Urinary bladder (tissue), 3 donors: ENCODE measurements at regions not wholly inside any gene's neighbourhood (a gene's known extent, or its start where the extent isn't known, plus 50 kb on each side); places are given as distances from the start of the nearest gene placed in this dataset.

Experiments
- DNase-seq: peaks from one replicate; pipeline ENCODE4 v3.0.0-alpha.2; 2015; ENCODE audit errors: extremely low spot score
- H3K27ac ChIP-seq: one replicate; pipeline ENCODE4 v1.5.1; 2013; ENCODE audit warnings: low read depth, mild to moderate bottlenecking, moderate library complexity
- H3K36me3 ChIP-seq: one replicate; pipeline ENCODE4 v1.6.1; 2013; ENCODE audit warnings: mild to moderate bottlenecking, moderate library complexity; ENCODE audit not compliant: insufficient read depth
- H3K4me1 ChIP-seq: one replicate; pipeline ENCODE4 v1.6.1; 2013; ENCODE audit warnings: mild to moderate bottlenecking, moderate library complexity; ENCODE audit not compliant: insufficient read depth
- H3K4me3 ChIP-seq: one replicate; pipeline ENCODE4 v1.5.1; 2013; ENCODE audit warnings: low read depth, low read length
- WGBS: extraction: QIAGEN DNeasy Blood & Tissue Kit; methylation state at CpG from one replicate; pipeline ENCODE4 v1.1.7; 2013; 5-methylcytosine and 5-hydroxymethylcytosine counted together
- donor health status: healthy with polysubstance abuse.
- donor health status: healthy.

DNA sequence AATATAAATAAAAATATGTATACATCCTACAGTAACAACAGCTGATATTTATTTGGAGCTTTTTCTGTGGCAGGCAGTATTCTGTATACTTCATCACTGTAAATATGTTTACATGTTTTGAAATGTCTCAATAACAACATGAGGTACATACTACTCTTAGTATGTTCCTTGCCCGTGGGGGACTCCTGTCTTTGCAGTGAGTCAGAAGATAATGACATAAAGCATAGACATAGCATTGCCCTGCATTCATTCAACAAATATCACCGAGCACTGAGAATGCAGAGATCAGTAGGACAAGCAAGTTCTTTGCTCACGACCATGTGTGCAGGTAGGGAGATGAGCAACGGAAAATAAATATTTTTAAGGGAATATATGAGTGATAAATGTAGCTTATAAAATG is 246.5 kb downstream of the LTN1 start:
- H3K4me1 ChIP-seq, result peaks cover 2% of the 10 kb centered on the region
- 50% methylated on average over 4 of the region's 4 CpGs for WGBS
- H3K27ac ChIP-seq, result no peak overlapping the region

DNA sequence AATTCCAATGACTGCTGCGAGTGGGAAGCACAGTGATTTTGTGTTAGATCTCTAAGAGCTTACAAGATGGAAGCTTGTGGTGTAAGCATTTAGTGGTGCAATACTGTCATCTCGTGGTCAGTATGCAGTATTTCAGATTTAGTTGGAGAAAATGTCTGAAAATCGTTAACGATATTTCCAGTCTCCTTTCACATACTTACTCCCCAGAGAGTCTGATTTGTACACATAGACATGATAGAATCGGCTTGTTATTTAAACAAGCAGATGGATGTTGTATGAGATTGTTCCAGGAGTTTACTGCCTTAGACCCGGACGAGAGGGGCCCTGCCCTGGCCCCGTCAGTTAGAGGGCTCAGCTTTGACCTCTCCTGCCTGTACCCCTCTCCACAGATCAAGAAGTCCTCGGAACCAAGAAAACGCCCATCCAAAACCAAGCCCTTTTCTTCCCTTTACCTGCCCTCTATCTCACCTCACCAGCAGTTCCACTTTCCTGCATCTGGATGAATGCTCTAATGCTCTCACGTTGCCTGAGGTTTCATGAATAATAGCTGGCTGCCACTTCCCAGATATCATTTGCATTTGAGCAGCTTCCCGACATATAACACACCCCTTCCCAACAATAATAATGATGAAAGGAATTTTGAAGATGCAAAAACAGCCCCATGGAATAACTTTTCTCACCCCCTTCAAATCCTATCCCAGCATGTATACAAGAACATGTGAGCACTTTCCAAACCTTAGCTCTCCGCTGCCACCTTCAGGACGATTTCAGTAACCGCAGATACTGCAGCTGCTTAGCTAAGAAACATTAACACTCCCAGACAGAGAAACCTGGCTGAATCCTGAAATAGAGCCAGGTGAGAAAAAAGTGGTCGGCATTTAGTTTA is 247.3 kb downstream of the LTN1 start:
- peak overlapping the region; percentile 40 for H3K4me3 ChIP-seq
- peak; percentile 78 for DNase-seq
- 7% methylated on average over 16 of the region's 16 CpGs for WGBS
- H3K4me1 ChIP-seq, result peaks cover 2% of the 10 kb centered on the region
- peak overlapping the region; percentile 82 for H3K27ac ChIP-seq
- no peaks in the 10 kb centered on the region for H3K36me3 ChIP-seq

More for the DNA sequence above, 246.5 kb downstream of the LTN1 start:
- no peak for DNase-seq
- no peaks in the 10 kb centered on the region for H3K36me3 ChIP-seq
- no peak overlapping the region for H3K4me3 ChIP-seq

DNA sequence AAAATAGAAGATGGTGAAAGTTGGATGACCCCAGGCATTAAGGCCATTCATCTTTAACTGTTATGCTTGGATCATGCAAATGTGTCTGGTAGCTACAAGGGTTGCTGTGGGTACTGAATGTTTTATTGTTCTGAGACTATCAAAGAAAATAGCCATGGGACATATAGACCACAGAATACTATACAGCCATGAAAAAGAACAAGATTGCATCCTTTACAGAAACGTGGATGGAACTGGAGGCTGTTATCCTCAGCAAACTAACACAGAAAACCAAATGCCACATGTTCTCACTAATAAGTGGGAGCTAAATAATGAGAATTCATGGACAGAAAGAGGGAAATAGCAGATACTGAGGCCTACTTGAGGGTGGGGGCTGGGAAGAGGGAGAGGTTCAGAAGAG is 249.0 kb downstream of the LTN1 start:
- Histone ChIP-seq H3K4me3 (no peak overlapping the region), H3K4me1 (peaks cover 2% of the 10 kb centered on the region), H3K36me3 (no peaks in the 10 kb centered on the region), H3K27ac (no peak overlapping the region)
- WGBS, result 44% methylated on average over 1 of the region's 1 CpG
- DNase-seq, result no peak

DNA sequence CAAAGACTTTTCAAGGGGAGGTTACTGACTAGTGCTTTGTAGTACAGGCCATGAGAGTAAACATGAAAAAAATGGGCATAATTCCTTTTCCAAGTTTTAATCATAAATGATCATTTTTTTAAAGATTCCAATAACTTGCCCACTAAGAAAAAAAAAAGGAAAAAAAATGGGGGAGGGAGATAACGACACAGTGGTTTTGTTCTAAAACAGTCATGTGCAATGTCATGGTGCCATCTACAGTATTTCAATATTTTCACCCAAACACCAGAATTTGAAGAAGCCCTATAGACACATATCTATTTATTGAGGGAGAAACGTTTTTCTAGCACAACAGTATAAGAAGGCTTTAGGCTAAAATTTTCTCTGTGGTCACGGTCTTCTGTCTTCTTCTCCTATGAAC is 250.2 kb downstream of the LTN1 start:
- 53% methylated on average over 3 of the region's 3 CpGs for WGBS
- H3K36me3 ChIP-seq, result no peaks in the 10 kb centered on the region
- DNase-seq, result no peak
- H3K4me1 ChIP-seq, result peaks cover 2% of the 10 kb centered on the region
- no peak overlapping the region for H3K27ac ChIP-seq
- no peak overlapping the region for H3K4me3 ChIP-seq

DNA sequence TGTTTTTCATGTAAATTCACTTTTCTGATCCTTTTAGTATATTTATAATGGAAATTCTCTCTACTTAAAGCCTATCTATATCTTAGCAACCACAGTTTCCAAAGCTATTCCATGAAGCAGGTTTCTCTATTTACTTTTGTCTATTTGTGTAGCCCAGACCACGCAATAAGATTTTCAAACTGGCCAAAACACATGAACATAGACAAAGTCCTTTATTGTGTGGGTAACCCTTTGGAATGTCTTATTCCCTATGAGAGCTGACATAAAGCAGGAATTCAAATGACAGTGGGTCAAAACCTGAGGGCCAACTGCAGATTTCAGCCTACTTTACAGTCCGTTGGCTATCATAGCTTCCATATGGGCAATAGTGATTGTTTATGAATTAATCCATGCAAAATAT is 252.6 kb downstream of the LTN1 start:
- H3K27ac ChIP-seq, result no peak overlapping the region
- H3K4me1 ChIP-seq, result no peaks in the 10 kb centered on the region
- H3K4me3 ChIP-seq, result no peak overlapping the region
- H3K36me3 ChIP-seq, result no peaks in the 10 kb centered on the region
- no peak for DNase-seq
- WGBS, result 86% methylated on average over 2 of the region's 2 CpGs

DNA sequence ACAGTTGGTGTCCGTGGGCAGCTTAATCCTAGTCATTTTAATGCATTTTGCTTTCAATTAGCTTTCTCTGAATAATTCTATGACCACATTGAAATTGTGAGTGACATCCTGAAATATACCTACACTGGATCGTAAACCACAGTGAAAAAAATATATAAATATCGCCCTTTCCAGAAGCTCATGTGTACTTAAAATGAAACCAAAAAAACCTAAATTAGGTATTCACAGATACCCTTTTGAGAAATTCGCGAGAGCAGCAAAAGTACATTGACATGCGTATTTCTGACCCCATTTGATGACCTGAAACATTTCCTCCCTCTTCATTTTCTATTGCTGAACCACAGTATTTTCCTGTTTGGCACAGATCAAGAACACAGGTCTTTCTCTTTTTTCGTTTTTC is 253.8 kb downstream of the LTN1 start:
- H3K4me1 ChIP-seq, result no peaks in the 10 kb centered on the region
- WGBS, result 67% methylated on average over 7 of the region's 7 CpGs
- no peak overlapping the region for H3K27ac ChIP-seq

DNA sequence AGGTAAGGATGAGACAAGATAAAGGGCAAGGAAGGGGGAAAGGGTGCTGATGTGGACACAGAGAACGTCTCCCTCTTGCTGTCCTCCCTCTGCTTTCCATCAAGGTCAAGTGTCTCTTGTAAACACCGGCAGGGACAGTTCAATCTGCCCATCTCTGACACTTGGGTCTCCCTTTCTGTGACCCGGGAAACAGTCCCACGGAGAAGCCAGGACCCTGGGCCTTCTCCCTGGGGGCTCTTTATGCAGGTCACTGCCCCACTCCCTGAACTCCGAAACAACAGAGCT is 254.3 kb downstream of the LTN1 start:
- H3K36me3 ChIP-seq, result no peaks in the 10 kb centered on the region
- H3K27ac ChIP-seq, result no peak overlapping the region
- no peaks in the 10 kb centered on the region for H3K4me1 ChIP-seq
- WGBS, result 46% methylated on average over 5 of the region's 5 CpGs
- no peak for DNase-seq
- H3K4me3 ChIP-seq, result no peak overlapping the region

More for the DNA sequence above, 253.8 kb downstream of the LTN1 start:
- DNase-seq, result no peak
- Histone ChIP-seq H3K4me3 (no peak overlapping the region), H3K36me3 (no peaks in the 10 kb centered on the region)

DNA sequence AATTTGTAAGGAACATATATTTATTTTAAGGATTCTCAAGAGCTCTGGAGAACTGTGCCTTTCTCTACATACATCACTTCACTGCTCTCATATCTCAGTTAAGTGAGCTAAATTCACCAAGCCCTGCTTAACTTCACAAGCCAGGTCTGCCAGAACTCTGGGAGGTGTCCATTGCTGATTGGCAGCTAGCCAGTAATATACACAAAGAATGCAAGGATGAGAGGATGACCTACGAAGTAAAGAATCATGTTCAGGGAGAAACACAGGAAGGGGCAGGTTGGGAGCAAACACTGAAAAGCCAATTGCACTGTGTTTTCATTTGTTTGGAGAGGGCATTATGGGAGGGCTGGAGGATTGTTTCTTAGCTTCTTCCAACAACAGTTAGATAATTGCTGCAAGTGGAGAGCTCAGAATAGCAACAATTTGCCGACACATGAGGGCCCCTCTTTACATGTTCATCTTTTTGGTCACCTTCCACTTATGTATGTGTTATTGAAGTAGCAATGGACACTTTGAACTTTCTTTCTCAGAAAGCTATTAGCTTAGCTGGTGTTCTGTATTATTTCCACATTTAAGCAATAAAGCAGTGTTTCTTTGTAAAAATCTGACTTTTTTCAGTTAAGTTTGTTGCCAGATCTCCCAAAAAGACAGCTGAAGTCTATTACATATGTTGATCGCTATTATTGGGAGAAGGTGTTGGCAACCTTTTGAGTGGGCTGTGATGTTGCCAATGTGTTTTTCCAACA is 254.8 kb downstream of the LTN1 start:
- Histone ChIP-seq H3K4me1 (no peaks in the 10 kb centered on the region), H3K27ac (no peak overlapping the region), H3K36me3 (no peaks in the 10 kb centered on the region), H3K4me3 (no peak overlapping the region)
- WGBS, result 31% methylated on average over 3 of the region's 3 CpGs
- no peak for DNase-seq

DNA sequence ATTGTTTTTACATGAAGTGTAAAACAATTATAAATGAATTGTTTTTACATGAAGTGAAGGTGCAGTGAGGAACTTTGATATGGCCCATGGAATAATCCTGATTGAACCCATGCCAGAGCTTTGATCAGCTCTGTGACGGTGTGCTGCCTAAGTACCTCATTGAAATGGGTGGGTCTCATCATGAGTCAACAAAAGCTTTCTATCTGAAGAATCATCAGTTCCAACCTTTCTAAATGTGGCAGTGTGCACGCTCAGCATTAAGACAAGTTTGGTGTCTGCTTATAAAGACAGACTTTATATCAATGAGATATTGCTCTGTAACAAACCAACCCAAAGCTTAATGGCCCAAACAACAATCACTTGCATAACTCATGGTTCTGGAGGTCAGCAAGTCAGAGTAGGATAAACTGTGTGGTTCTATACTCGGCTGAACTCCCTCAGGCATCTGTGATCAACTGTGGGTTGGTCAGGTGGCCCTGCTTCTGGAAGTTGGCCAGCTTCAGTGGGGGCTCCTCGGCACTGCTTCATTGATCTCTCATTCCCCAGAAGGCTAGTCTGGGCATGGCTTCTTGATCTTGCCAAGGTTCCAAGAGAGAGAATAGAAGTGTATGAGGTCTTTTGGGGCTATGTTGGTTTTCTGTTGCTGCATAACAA is 258.0 kb downstream of the LTN1 start:
- Histone ChIP-seq H3K4me1 (no peaks in the 10 kb centered on the region), H3K27ac (no peak overlapping the region), H3K4me3 (no peak overlapping the region), H3K36me3 (no peaks in the 10 kb centered on the region)
- DNase-seq, result no peak
- 80% methylated on average over 4 of the region's 4 CpGs for WGBS

DNA sequence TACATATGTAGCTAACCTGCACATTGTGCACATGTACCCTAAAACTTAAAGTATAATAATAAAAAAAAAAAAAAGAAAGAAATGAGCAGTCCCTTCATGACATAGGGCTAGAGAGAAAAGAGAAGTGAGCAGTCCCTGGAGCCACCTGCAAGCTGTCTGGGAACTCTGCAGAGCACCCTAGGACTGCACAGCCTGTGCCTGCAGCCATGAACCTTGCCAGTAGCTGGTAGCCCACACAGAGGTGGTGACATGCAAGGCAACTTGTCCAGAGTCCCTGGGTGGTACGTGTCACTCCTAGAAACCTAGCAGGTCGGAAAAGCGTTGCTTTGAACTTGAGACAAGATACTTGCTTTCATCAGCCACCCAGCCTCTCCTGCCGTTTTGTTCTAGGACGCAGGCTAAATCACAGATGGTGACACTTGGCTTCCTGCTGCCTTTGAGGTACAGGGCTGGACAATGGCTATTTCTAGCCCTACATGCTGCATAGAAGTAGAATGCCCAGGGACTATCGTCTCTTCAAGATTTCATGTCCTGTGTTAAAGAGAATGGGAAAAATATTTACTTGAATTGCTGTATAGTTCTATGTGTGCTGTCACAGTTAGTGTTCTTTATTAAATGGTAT is 260.9 kb downstream of the LTN1 start:
- 83% methylated on average over 6 of the region's 6 CpGs for WGBS
- Histone ChIP-seq H3K36me3 (no peaks in the 10 kb centered on the region), H3K27ac (no peak overlapping the region), H3K4me3 (no peak overlapping the region), H3K4me1 (no peaks in the 10 kb centered on the region)
- no peak for DNase-seq

DNA sequence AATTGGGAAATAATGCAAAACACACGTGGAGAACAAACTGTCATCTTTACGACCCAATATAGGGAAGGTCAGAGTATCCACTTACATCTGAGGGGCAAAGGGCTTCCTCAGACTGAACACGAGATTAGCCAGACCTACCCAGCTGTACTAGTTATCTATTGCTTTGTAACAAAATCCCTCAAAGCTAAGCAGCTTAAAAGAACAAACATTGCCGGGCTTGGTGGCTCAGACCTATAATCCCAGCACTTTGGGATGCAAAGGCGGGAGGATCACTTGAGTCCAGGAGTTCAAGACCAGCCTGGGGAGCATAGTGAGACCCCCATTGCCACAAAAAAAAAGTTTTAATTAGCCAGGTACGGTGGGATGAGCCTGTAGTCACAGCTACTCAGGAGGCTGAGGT is 262.8 kb downstream of the LTN1 start:
- WGBS, result 71% methylated on average over 6 of the region's 6 CpGs

DNA sequence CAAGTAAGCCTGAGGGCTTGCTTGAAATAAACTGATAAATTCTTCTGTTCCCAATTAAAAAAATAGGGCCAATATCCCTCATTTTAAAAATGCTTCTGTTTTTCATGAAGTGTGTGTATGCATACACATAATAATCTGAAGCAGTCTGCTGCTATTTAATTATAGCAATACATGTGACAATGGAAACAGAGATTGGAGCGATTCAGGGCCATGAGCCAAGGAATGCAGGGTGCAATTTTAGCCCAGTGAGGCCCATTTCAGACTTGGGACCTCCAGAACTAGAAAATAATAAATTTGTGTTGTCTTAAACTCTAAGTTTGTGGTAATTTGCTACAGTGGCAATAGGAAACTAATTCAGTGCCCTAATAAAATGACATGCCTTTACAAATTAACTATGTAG is 264.9 kb downstream of the LTN1 start:
- 68% methylated on average over 1 of the region's 1 CpG for WGBS
- no peak overlapping the region for H3K4me3 ChIP-seq
- H3K4me1 ChIP-seq, result no peaks in the 10 kb centered on the region
- H3K27ac ChIP-seq, result no peak overlapping the region
- no peaks in the 10 kb centered on the region for H3K36me3 ChIP-seq
- DNase-seq, result no peak

More for the DNA sequence above, 262.8 kb downstream of the LTN1 start:
- no peaks in the 10 kb centered on the region for H3K36me3 ChIP-seq
- no peak overlapping the region for H3K27ac ChIP-seq
- DNase-seq, result no peak
- no peak overlapping the region for H3K4me3 ChIP-seq
- no peaks in the 10 kb centered on the region for H3K4me1 ChIP-seq

DNA sequence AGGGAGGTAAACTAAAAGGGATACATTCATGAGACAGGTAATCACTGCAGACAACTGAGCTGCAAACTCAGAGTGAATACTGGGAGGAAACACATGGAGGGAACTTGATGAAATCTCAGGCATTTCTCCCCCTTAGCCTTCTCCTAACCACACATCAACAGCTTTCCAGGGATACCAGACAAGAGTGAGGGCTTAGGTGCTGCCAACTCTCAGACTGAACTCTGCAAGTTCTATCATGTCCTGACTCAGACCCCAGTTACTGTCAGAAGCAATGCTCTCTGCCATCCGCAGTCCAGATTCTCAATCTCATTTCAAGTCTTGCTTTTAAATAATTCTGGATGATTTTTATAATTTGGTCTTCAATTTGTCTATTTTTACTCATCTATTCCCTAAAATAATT is 267.3 kb downstream of the LTN1 start:
- WGBS, result 91% methylated on average over 1 of the region's 1 CpG
- H3K4me1 ChIP-seq, result no peaks in the 10 kb centered on the region
- no peaks in the 10 kb centered on the region for H3K36me3 ChIP-seq
- no peak for DNase-seq
- no peak overlapping the region for H3K27ac ChIP-seq
- H3K4me3 ChIP-seq, result no peak overlapping the region
